GM12878 (cell line): ENCODE measurements at regions not wholly inside any gene's neighbourhood (a gene's known extent, or its start where the extent isn't known, plus 50 kb on each side); places are given as distances from the start of the nearest gene placed in this dataset.

Experiments used
- ATAC-seq: fragments of 200-7000 bp; cut with Tn5 transposase; 3 replicates; pipeline ENCODE4 v1.9.1; 2020; ENCODE audit warnings: mild to moderate bottlenecking, moderate library complexity
- BruUV-seq: library from RNA; stranded (reverse); fragments of 400-500 nt; replicated peaks from 2 replicates; lab custom pipeline; 2021; lab: Mats Ljungman, UMichigan
- CTCF ChIA-PET: fragments of 300-600 bp; sonication (Branson Sonifier 250); formaldehyde crosslinking; extraction: SDS; loops from one replicate; lab custom pipeline; 2021; ENCODE audit warnings: inconsistent platforms; lab: Yijun Ruan, JAX
- POLR2A ChIA-PET: fragments of 350-600 bp; formaldehyde crosslinking; extraction: SDS; loops from one replicate; lab custom pipeline; 2021; ENCODE audit warnings: inconsistent platforms; lab: Charles Lee
- RAD21 ChIA-PET: fragments of 300-600 bp; sonication (Branson Sonifier 250); formaldehyde crosslinking; loops from one replicate; lab custom pipeline; 2023; ENCODE audit warnings: antibody characterized with exemption; ENCODE audit not compliant: unreplicated experiment; lab: Charles Lee
- SMC1A ChIA-PET: fragments of 300-600 bp; sonication (Branson Sonifier 250); formaldehyde crosslinking; loops from one replicate; lab custom pipeline; 2023; ENCODE audit not compliant: unreplicated experiment, uncharacterized antibody; lab: Charles Lee
- DNase-seq: peaks from one replicate; pipeline ENCODE4 v3.0.0-alpha.2; 2011; ENCODE audit warnings: low read depth, low spot score
- FAIRE-seq: peaks from 3 replicates; lab custom pipeline; 2011; peaks lifted over from hg19 to GRCh38; lab: Jason Lieb, UNC
- H2AFZ ChIP-seq: 2 replicates; pipeline ENCODE4 v1.6.0; 2011; ENCODE audit warnings: low read depth, low read length, control low read depth; ENCODE audit not compliant: control insufficient read depth
- H3K27ac ChIP-seq: 2 replicates; pipeline ENCODE4 v1.5.1; 2011; ENCODE audit warnings: control low read depth; ENCODE audit not compliant: control insufficient read depth, insufficient read depth
- H3K27me3 ChIP-seq, 2 experiments: replicated peaks in 1 of 2; 2 replicates each; pipeline versions ENCODE4 v1.6.0 to v1.6.1; 2011; ENCODE audit warnings: low read length in 1 of 2; ENCODE audit not compliant: control insufficient read depth in 2 of 2, insufficient read depth in 2 of 2
- H3K36me3 ChIP-seq, 2 experiments: 2 replicates each; pipeline ENCODE4 v1.5.1; 2011; ENCODE audit warnings: low read length in 1 of 2; ENCODE audit not compliant: control insufficient read depth in 2 of 2, insufficient read depth in 2 of 2
- H3K4me1 ChIP-seq: 2 replicates; pipeline ENCODE4 v1.6.1; 2011; ENCODE audit warnings: mild to moderate bottlenecking, low read length, moderate library complexity, mixed read lengths; ENCODE audit not compliant: control insufficient read depth, insufficient read depth
- H3K4me2 ChIP-seq: 2 replicates; pipeline ENCODE4 v1.6.0; 2011; ENCODE audit warnings: control low read depth; ENCODE audit not compliant: control insufficient read depth, insufficient read depth
- H3K4me3 ChIP-seq: fragments of 200-600 bp; sonication (generic); 2 replicates; pipeline ENCODE4 v1.5.1; 2016
- H3K79me2 ChIP-seq: 2 replicates; pipeline ENCODE4 v1.6.0; 2011; ENCODE audit warnings: low read length; ENCODE audit not compliant: control insufficient read depth, insufficient read depth
- H3K9ac ChIP-seq: 2 replicates; pipeline ENCODE4 v1.8.0; 2011; ENCODE audit warnings: low read length, control low read depth, mixed read lengths; ENCODE audit not compliant: control insufficient read depth, insufficient read depth
- H3K9me3 ChIP-seq: replicated peaks from 3 replicates; pipeline ENCODE4 v1.5.1; 2011; ENCODE audit warnings: mild to moderate bottlenecking, low read length; ENCODE audit not compliant: control insufficient read depth, insufficient read depth
- H4K20me1 ChIP-seq: 2 replicates; pipeline ENCODE4 v1.6.0; 2011; ENCODE audit not compliant: control insufficient read depth, insufficient read depth
- BCL11A ChIP-seq: IDR thresholded peaks from 2 replicates; pipeline ENCODE4 v1.6.1; 2011; ENCODE audit warnings: low read depth, low read length
- FOXK2 ChIP-seq: fragments of 450-650 bp; IDR thresholded peaks from 2 replicates; pipeline ENCODE4 v1.6.1; 2017; ENCODE audit warnings: mild to moderate bottlenecking, moderate library complexity
- GABPA ChIP-seq: IDR thresholded peaks from 2 replicates; pipeline ENCODE4 v1.6.1; 2014; ENCODE audit warnings: antibody characterized with exemption, low read depth, mild to moderate bottlenecking, inconsistent platforms
- MXI1 ChIP-seq: fragments of 150-350 bp; IDR thresholded peaks from 2 replicates; pipeline ENCODE4 v1.6.1; 2011; ENCODE audit warnings: low read depth, mild to moderate bottlenecking, inconsistent platforms, low read length, improper control_type of control experiment
- MYB ChIP-seq: fragments of 150-350 bp; IDR thresholded peaks from 2 replicates; pipeline ENCODE4 v1.6.1; 2014; ENCODE audit warnings: mild to moderate bottlenecking, low read depth, low read length, borderline replicate concordance
- NFIC ChIP-seq: IDR thresholded peaks from 2 replicates; pipeline ENCODE4 v1.6.1; 2012; ENCODE audit warnings: low read depth, mild to moderate bottlenecking, inconsistent platforms, low read length, moderate library complexity
- RUNX3 ChIP-seq: IDR thresholded peaks from 2 replicates; pipeline ENCODE4 v1.6.1; 2012; ENCODE audit warnings: low read length, inconsistent platforms
- SIX5 ChIP-seq: IDR thresholded peaks from 2 replicates; pipeline ENCODE4 v1.6.1; 2011; ENCODE audit warnings: mild to moderate bottlenecking, low read depth, low read length, moderate library complexity; ENCODE audit not compliant: severe bottlenecking
- SRF ChIP-seq, 2 experiments: IDR thresholded peaks; 2 replicates each; pipeline ENCODE4 v1.6.1; 2011; ENCODE audit warnings: low read depth in 2 of 2, low read length in 2 of 2, mild to moderate bottlenecking in 1 of 2, moderate library complexity in 1 of 2
- YY1 ChIP-seq: IDR thresholded peaks from 2 replicates; pipeline ENCODE4 v1.6.1; 2011; ENCODE audit warnings: low read depth, mild to moderate bottlenecking, low read length
- WGBS: methylation state at CpG from one replicate; pipeline ENCODE4 v1.1.6; 2016; ENCODE audit warnings: low lambda C conversion rate; ENCODE audit not compliant: insufficient replicate concordance, insufficient coverage; ENCODE audit errors: missing lambda C conversion rate; 5-methylcytosine and 5-hydroxymethylcytosine counted together
- in situ Hi-C: fragments of 300-500 bp; cut with MboI; formaldehyde crosslinking; loops from 9 replicates; pipeline ENCODE4 v1.14.3; 2018; ENCODE audit warnings: mixed read lengths
- intact Hi-C: fragments of 100-400 bp; cut with micrococcal nuclease; formaldehyde crosslinking; loops from one replicate; pipeline ENCODE4 v1.14.2; 2022; ENCODE audit not compliant: unreplicated experiment
- TF ChIP-seq, protein P1 (sequence below): fragments of 450-650 bp; formaldehyde crosslinking; IDR thresholded peaks from 2 replicates; pipeline ENCODE4 v1.5.0; 2022; ENCODE audit warnings: mild to moderate bottlenecking, missing genetic modification characterization
- TF ChIP-seq, protein P2 (sequence below): IDR thresholded peaks from 2 replicates; pipeline ENCODE4 v1.6.1; 2012; ENCODE audit warnings: low read depth, low read length, improper control_type of control experiment

DNA sequence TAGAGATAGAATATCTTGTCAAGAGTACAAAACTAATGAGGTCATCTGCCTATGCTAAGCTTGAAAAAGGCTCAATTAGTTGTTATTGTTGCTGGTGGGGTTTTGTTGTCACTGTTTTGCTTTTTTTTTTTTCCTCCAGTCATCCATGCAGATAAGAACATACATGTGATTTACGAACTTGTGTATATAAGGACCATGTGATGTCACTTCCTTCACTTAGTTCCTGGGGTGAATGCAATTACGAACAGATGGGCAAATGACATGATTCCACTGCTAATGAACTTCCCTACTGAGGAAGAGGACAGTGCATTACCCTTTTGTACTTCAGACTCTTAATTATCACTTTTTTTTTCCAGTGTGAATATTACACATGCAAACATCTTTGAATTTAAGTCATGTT lies 1175.3 kb upstream of the GJE1 start:
- POLR2A ChIA-PET = no interaction called here
- no peaks in the 10 kb centered on the region for H4K20me1 ChIP-seq
- H3K4me2 ChIP-seq = no peak overlapping the region
- no TSS peak for BruUV-seq
- in situ Hi-C loops = no loop called here
- H3K79me2 ChIP-seq = no peaks in the 10 kb centered on the region
- SMC1A ChIA-PET = interaction anchor here (0.9 kb wide), 1 partner anchor 1588 kb away, joined by 4 read pairs; no protein-coding TSS in a partner anchor
- intact Hi-C loops = no loop called here
- H3K4me1 ChIP-seq = no peaks in the 10 kb centered on the region
- H2AFZ ChIP-seq = no peak overlapping the region
- RAD21 ChIA-PET = interaction anchor here (1.1 kb wide), 1 partner anchor 1583 kb away, joined by 3 read pairs; the partner anchor contains the start of gene CITED2
- H3K36me3 ChIP-seq = no peaks in the 10 kb centered on the region
- H3K9ac ChIP-seq = no peak overlapping the region
- TF ChIP-seq RUNX3 = no peak
- TF ChIP-seq SIX5 = no peak
- no peak for TF ChIP-seq MYB
- no peak for TF ChIP-seq BCL11A
- no peak for TF ChIP-seq SRF (IDR thresholded peaks at IDR 0.05; ENCODE audit: low read depth in 2 of 2, low read length in 2 of 2)
- TF ChIP-seq, protein P1, sequence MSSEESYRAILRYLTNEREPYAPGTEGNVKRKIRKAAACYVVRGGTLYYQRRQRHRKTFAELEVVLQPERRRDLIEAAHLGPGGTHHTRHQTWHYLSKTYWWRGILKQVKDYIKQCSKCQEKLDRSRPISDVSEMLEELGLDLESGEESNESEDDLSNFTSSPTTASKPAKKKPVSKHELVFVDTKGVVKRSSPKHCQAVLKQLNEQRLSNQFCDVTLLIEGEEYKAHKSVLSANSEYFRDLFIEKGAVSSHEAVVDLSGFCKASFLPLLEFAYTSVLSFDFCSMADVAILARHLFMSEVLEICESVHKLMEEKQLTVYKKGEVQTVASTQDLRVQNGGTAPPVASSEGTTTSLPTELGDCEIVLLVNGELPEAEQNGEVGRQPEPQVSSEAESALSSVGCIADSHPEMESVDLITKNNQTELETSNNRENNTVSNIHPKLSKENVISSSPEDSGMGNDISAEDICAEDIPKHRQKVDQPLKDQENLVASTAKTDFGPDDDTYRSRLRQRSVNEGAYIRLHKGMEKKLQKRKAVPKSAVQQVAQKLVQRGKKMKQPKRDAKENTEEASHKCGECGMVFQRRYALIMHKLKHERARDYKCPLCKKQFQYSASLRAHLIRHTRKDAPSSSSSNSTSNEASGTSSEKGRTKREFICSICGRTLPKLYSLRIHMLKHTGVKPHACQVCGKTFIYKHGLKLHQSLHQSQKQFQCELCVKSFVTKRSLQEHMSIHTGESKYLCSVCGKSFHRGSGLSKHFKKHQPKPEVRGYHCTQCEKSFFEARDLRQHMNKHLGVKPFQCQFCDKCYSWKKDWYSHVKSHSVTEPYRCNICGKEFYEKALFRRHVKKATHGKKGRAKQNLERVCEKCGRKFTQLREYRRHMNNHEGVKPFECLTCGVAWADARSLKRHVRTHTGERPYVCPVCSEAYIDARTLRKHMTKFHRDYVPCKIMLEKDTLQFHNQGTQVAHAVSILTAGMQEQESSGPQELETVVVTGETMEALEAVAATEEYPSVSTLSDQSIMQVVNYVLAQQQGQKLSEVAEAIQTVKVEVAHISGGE (CRISPR knock-in tag) = no peak
- TF ChIP-seq, protein P2, sequence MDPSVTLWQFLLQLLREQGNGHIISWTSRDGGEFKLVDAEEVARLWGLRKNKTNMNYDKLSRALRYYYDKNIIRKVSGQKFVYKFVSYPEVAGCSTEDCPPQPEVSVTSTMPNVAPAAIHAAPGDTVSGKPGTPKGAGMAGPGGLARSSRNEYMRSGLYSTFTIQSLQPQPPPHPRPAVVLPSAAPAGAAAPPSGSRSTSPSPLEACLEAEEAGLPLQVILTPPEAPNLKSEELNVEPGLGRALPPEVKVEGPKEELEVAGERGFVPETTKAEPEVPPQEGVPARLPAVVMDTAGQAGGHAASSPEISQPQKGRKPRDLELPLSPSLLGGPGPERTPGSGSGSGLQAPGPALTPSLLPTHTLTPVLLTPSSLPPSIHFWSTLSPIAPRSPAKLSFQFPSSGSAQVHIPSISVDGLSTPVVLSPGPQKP = no peak
- TF ChIP-seq FOXK2 = no peak
- TF ChIP-seq YY1 = no peak
- no peak for TF ChIP-seq NFIC
- no peak for TF ChIP-seq MXI1
- TF ChIP-seq GABPA = no peak
- TF ChIP-seq, all 136 proteins: peak for 0
- Histone ChIP-seq H3K4me3 (no peak overlapping the region), H3K27me3 (no peaks in the 10 kb centered on the region), H3K9me3 (no peaks in the 10 kb centered on the region), H3K27ac (no peak overlapping the region)
- WGBS = 20% methylated on average over 2 of the region's 2 CpGs
- CTCF ChIA-PET = no interaction called here
- ATAC-seq (no peak), DNase-seq (no peak), FAIRE-seq (no peak)
